ENCODE measurements at regions not wholly inside any gene's neighbourhood (a gene's known extent, or its start where the extent isn't known, plus 50 kb on each side); places are given as distances from the start of the nearest gene placed in this dataset.

DNA sequence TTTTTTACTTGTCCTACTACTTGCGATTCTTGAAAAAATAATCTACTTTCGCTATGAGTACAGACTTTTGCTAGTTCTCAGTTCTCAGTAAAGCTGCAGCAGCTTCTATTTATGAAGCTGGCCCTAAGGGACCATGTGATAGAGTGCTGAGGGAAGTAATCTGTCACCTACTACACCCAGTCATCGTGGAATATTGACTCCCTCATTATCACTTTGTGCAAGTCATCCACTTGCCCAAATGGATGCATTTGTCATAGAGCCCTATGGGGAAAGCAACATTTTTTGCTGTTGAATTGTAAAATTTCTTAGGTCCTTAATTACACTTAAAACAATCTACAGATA is 1919.8 kb downstream of the SUCLG1 start:
- no peak for TF ChIP-seq SP1 (CRISPR knock-in tag; IDR thresholded peaks at IDR 0.05)
- TF ChIP-seq ARHGAP35 (IDR thresholded peaks at IDR 0.05; ENCODE audit: partially characterized antibody), result no peak
- no peak for TF ChIP-seq MAX (CRISPR knock-in tag; IDR thresholded peaks at IDR 0.05)
- TF ChIP-seq, protein P1, sequence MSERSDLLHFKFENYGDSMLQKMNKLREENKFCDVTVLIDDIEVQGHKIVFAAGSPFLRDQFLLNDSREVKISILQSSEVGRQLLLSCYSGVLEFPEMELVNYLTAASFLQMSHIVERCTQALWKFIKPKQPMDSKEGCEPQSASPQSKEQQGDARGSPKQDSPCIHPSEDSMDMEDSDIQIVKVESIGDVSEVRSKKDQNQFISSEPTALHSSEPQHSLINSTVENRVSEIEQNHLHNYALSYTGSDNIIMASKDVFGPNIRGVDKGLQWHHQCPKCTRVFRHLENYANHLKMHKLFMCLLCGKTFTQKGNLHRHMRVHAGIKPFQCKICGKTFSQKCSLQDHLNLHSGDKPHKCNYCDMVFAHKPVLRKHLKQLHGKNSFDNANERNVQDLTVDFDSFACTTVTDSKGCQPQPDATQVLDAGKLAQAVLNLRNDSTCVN (CRISPR knock-in tag; IDR thresholded peaks at IDR 0.05), result no peak
- TF ChIP-seq JUN (IDR thresholded peaks at IDR 0.05; ENCODE audit: borderline replicate concordance, low read depth, low read length), result no peak
- no peak for TF ChIP-seq JUN (CRISPR knock-in tag; IDR thresholded peaks at IDR 0.05; ENCODE audit: borderline replicate concordance)
- no peak for TF ChIP-seq RBFOX2 (IDR thresholded peaks at IDR 0.05; ENCODE audit: low read depth, low read length)
- TF ChIP-seq, protein P2, sequence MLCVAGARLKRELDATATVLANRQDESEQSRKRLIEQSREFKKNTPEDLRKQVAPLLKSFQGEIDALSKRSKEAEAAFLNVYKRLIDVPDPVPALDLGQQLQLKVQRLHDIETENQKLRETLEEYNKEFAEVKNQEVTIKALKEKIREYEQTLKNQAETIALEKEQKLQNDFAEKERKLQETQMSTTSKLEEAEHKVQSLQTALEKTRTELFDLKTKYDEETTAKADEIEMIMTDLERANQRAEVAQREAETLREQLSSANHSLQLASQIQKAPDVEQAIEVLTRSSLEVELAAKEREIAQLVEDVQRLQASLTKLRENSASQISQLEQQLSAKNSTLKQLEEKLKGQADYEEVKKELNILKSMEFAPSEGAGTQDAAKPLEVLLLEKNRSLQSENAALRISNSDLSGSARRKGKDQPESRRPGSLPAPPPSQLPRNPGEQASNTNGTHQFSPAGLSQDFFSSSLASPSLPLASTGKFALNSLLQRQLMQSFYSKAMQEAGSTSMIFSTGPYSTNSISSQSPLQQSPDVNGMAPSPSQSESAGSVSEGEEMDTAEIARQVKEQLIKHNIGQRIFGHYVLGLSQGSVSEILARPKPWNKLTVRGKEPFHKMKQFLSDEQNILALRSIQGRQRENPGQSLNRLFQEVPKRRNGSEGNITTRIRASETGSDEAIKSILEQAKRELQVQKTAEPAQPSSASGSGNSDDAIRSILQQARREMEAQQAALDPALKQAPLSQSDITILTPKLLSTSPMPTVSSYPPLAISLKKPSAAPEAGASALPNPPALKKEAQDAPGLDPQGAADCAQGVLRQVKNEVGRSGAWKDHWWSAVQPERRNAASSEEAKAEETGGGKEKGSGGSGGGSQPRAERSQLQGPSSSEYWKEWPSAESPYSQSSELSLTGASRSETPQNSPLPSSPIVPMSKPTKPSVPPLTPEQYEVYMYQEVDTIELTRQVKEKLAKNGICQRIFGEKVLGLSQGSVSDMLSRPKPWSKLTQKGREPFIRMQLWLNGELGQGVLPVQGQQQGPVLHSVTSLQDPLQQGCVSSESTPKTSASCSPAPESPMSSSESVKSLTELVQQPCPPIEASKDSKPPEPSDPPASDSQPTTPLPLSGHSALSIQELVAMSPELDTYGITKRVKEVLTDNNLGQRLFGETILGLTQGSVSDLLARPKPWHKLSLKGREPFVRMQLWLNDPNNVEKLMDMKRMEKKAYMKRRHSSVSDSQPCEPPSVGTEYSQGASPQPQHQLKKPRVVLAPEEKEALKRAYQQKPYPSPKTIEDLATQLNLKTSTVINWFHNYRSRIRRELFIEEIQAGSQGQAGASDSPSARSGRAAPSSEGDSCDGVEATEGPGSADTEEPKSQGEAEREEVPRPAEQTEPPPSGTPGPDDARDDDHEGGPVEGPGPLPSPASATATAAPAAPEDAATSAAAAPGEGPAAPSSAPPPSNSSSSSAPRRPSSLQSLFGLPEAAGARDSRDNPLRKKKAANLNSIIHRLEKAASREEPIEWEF (CRISPR knock-in tag; IDR thresholded peaks at IDR 0.05), result no peak
- TF ChIP-seq, protein P3, sequence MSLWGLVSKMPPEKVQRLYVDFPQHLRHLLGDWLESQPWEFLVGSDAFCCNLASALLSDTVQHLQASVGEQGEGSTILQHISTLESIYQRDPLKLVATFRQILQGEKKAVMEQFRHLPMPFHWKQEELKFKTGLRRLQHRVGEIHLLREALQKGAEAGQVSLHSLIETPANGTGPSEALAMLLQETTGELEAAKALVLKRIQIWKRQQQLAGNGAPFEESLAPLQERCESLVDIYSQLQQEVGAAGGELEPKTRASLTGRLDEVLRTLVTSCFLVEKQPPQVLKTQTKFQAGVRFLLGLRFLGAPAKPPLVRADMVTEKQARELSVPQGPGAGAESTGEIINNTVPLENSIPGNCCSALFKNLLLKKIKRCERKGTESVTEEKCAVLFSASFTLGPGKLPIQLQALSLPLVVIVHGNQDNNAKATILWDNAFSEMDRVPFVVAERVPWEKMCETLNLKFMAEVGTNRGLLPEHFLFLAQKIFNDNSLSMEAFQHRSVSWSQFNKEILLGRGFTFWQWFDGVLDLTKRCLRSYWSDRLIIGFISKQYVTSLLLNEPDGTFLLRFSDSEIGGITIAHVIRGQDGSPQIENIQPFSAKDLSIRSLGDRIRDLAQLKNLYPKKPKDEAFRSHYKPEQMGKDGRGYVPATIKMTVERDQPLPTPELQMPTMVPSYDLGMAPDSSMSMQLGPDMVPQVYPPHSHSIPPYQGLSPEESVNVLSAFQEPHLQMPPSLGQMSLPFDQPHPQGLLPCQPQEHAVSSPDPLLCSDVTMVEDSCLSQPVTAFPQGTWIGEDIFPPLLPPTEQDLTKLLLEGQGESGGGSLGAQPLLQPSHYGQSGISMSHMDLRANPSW (CRISPR knock-in tag; IDR thresholded peaks at IDR 0.05), result no peak
- TF ChIP-seq ZNF431 (CRISPR knock-in tag; IDR thresholded peaks at IDR 0.05), result no peak
- no peak for TF ChIP-seq PHB2 (IDR thresholded peaks at IDR 0.05; ENCODE audit: low read depth)
- TF ChIP-seq ETV6 (IDR thresholded peaks at IDR 0.05; ENCODE audit: borderline replicate concordance in 1 of 2, low read depth in 2 of 2, low read length in 1 of 2), result no peak
- no peak for TF ChIP-seq ETV6 (CRISPR knock-in tag; IDR thresholded peaks at IDR 0.05; ENCODE audit: borderline replicate concordance)
- TF ChIP-seq MXI1 (IDR thresholded peaks at IDR 0.05; ENCODE audit: low read depth, low read length), result no peak
- no peak for TF ChIP-seq ZNF175 (CRISPR knock-in tag; IDR thresholded peaks at IDR 0.05; ENCODE audit: low read depth)
- TF ChIP-seq EP300 (IDR thresholded peaks at IDR 0.05; ENCODE audit: low read length), result no peak
